HG03575 (cell line): ENCODE measurements at regions not wholly inside any gene's neighbourhood (a gene's known extent, or its start where the extent isn't known, plus 50 kb on each side); places are given as distances from the start of the nearest gene placed in this dataset.

ENCODE experiments used
- ATAC-seq: cut with Tn5 transposase; IDR thresholded peaks from one replicate; pipeline ENCODE4 v1.9.1; 2021; ENCODE audit not compliant: unreplicated experiment, insufficient number of reproducible peaks, low FRiP score; ENCODE audit errors: extremely low read depth

GRCh38 chr5:168054091-168054490, 237.4 kb upstream of the WWC1 start:
- no peak for ATAC-seq

- ATAC-seq = no peak
Observed at GRCh38 chr5:168055141-168055683, 236.2 kb upstream of the WWC1 start.

DNA sequence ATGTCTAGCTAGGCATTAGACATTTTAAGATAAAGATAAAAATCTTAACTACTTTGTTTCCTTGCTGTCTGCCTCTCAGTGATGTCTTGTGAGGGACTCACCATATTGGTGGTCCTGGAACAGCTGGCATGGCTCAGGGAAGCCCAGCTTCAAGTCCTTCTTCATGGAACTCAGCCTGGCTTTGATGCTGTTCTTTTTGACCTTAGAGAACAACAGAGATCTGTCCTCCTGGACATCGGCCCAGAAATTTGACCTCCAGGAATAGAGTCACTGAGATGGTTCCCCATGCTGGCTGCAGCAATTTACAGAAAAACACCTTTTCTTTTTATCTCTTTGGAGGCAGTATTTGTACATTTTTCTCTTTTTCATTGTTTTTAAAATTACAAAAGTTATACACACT, 235.5 kb upstream of the WWC1 start:
- ATAC-seq = no peak

GRCh38 chr5:168056499-168057182, 234.8 kb upstream of the WWC1 start:
- no peak for ATAC-seq

DNA sequence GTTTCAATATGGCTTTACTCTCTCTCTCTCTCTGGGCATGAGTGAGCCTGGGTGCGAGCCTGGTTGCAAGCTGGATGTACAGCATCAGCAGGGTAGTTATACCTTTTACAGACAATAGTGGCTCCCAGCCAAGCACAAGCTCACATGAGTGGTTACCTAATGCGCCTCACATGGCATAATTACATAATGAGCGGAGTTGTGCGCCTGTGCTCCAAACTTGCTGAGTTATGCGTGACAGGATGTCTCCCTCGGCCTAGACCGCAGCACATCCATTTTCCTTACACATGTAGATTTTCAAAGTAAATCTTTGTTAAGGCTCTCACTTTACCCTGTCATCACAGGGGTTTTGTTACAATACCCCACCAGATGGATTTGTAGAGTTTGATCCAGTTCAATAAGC, 233.5 kb upstream of the WWC1 start:
- no peak for ATAC-seq

DNA sequence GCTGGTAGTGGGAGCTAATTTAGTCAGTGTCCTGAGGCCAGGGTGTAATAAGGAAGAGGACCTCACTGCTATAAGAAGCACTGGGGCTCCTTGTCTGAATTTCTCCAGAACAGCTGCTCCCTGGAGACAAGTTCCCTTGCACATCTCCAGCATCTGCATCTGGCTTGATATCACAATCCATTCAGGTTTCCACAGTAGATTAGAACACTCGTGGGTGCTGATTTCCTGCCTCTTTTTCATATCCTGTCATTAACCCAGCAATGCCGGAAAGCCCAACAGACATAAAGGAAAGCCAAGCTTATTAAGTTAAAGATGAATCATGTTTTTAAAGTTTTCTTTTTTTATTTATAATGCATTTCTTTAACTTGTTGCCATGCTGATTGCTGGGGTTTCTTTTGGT, 232.3 kb upstream of the WWC1 start:
- no peak for ATAC-seq

- ATAC-seq = no peak
Observed at GRCh38 chr5:168062239-168062638, 229.2 kb upstream of the WWC1 start.

DNA sequence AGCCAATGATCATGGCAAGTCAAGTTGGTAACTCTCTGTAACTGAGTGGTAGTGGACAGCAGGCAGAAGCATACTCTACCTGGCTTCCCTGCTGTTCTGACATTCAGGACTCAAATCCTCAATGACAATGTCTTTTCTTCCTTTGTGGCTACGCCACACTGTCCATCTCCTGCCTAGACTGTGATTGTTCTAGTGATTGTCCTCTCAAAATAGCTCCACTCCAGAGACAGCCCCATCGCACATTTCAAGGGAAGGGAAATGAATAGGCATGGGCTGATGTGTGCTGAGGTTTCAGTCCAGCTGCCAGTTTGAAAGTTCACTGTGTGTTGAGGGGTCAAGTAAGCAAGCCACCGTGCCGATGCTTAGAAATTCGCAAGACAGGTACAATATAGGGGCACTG, 227.0 kb upstream of the WWC1 start:
- ATAC-seq = no peak

GRCh38 chr5:168064933-168065622, 226.4 kb upstream of the WWC1 start:
- no peak for ATAC-seq

GRCh38 chr5:168066536-168067208, 224.8 kb upstream of the WWC1 start:
- ATAC-seq = no peak

GRCh38 chr5:168070761-168071160, 220.7 kb upstream of the WWC1 start:
- no peak for ATAC-seq

- no peak for ATAC-seq
Observed at GRCh38 chr5:168072665-168073064, 218.8 kb upstream of the WWC1 start.

- no peak for ATAC-seq
Observed at GRCh38 chr5:168073311-168073710, 218.1 kb upstream of the WWC1 start.

DNA sequence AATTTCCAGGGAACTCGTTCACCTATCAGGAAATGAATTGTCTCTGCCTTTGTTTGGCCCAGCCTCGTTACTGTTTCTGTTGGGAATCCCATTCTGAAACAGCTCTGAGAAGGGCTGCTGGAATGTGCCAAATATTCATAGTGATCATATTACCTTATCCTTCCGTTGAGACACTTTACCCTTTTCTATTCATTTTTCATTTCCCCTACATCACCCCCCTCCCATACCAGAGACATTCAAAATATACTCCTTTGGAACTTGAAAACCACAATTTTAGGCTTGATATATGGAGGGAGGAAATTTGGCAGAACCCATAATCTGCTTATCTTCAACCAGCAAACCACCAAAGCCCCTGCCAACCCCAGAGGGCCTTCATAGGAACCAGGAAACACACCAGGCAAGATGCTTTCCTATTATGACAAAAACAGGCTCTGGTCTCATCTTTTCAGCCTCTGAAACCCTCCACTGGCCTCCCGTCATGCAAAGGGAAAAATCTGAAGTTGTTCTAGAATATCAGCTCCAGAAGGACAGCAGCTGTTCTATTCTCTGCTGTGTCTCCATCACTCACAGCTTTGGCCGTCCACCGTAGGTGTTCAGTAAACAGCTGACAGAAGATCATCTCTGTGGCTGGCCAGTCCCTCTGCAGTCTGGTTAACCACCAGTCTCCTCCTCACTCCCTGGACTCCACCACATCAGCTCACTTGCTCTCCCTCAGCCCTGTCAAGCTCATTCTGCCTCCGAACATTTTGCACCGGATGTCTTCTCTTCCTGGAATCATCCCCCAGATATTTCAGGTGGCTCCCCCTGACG, 217.2 kb upstream of the WWC1 start:
- ATAC-seq = no peak

DNA sequence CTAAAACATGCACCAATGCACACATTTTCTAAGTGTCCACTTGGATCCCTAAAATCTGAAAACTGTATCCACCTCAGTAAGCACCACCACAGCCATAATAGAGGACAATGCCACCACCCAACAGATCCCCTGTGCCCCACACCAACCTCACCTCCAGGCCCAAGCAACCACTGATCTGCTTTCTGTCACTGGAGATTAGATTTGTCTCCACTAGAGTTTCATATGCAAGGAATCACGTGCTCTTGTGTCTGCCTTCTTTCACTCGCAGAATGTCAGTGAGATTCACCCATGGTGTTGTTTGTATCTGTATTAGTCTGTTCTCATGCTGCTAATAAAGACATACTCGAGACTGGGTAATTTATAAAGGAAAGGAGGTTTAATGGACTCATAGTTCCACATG, 216.1 kb upstream of the WWC1 start:
- ATAC-seq = no peak

DNA sequence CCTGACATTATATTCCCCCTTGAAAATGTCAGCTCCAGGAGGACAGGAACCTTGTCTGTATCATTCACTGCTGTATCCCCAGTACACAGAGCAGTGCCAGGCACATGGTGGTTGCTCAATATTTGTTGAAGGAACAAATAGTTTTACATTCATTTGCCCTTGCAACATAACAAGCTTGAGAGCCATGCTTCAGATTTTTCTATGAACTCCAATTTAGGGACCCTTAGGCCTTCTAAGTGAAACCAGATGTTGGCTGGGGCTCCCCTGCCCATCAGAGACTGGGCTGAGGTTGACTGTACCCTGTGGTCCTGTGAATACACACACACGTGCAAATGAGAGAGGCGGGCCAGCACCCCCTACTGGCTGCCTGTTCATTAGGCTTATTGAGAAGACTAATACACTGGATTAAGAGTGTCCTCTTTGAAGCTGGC, 214.9 kb upstream of the WWC1 start:
- ATAC-seq = no peak

DNA sequence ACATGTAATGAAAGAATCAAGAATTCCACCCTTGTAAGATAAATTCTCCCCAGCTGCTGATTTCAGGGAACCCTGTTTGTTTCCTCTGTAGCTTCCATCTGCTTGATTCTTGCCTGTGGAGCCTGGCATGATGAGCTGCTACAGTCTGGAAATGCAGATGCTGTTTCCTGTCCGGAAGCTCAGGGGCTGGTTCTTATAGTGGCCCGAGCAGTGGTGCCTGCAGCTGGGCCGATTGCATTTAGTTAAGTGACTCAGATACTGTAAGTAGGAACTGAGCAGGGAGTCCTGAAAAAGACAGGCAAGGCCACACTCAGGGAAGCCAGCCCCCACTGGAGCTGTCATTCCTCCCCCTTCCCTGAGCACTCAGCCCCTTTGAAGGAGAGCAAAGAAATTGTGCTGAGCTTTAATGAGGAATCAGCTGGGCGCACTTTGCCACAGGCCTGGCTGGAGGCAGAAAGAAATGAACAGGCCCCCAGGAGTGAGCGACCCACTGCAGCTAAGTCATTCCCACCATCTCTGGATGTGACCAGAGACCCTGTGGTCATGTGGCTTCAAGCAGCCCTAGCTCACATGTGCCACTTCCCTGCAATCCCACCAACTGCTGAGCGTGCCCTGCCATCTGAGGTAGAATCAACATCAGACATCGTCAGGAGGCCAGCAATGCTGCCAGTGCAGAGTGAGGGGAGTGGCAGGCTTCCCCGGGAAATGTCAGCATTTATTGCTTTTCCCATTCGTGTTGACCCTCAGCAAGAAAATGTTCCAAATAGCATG, 206.0 kb upstream of the WWC1 start:
- ATAC-seq = no peak

- ATAC-seq = no peak
Observed at GRCh38 chr5:168086104-168086610, 205.3 kb upstream of the WWC1 start.
